ENCODE measurements at regions not wholly inside any gene's neighbourhood (a gene's known extent, or its start where the extent isn't known, plus 50 kb on each side); places are given as distances from the start of the nearest gene placed in this dataset.

- no peak for TF ChIP-seq ZBTB6 (tag by site-specific recombination; IDR thresholded peaks at IDR 0.05)
- TF ChIP-seq YY1 (tag by site-specific recombination; IDR thresholded peaks at IDR 0.05), result no peak
- TF ChIP-seq GLIS1 (tag by site-specific recombination; IDR thresholded peaks at IDR 0.05), result no peak
- no peak for TF ChIP-seq WT1 (tag by site-specific recombination; IDR thresholded peaks at IDR 0.05)
- no peak for TF ChIP-seq ZNF544 (tag by site-specific recombination; IDR thresholded peaks at IDR 0.05)
- TF ChIP-seq ZNF707 (tag by site-specific recombination; IDR thresholded peaks at IDR 0.05), result no peak
- TF ChIP-seq ZNF350 (tag by site-specific recombination; IDR thresholded peaks at IDR 0.05), result no peak
- H3K36me3 ChIP-seq (ENCODE audit: control insufficient read depth in 2 of 2, insufficient read depth in 1 of 2, low read length in 2 of 2), result no peaks in the 10 kb centered on the region
- POLR2A ChIA-PET, result no interaction called here
- no peaks in the 10 kb centered on the region for H3K4me1 ChIP-seq (ENCODE audit: control insufficient read depth, insufficient read depth, low read length)
- H3K27ac ChIP-seq (ENCODE audit: extremely low read depth, low read depth, low read length), result no peak overlapping the region
- CTCF ChIA-PET, result no interaction called here
- no peak overlapping the region for H3K4me3 ChIP-seq (ENCODE audit: low read depth, low read length)
- H3K9me3 ChIP-seq (ENCODE audit: control insufficient read depth, insufficient read depth, low read depth, low read length), result no peaks in the 10 kb centered on the region; the same call in 1 of the 2 replicates
These were observed 520.0 kb upstream of the TCF4 start for GRCh38 chr18:56107821-56108477.

GRCh38 chr18:56100090-56100722 lies 512.2 kb upstream of the TCF4 start:
- POLR2A ChIA-PET, result no interaction called here
- CTCF ChIA-PET, result no interaction called here
- no peaks in the 10 kb centered on the region; the same call in 1 of the 2 replicates for H3K9me3 ChIP-seq (ENCODE audit: control insufficient read depth, insufficient read depth, low read depth, low read length)

More at GRCh38 chr18:56100090-56100722, 512.2 kb upstream of the TCF4 start:
- no peak for TF ChIP-seq ZNF791 (tag by site-specific recombination; IDR thresholded peaks at IDR 0.05)
- TF ChIP-seq ZBTB8A (tag by site-specific recombination; IDR thresholded peaks at IDR 0.05), result no peak
- TF ChIP-seq YY2 (tag by site-specific recombination; IDR thresholded peaks at IDR 0.05), result no peak
- no peak for TF ChIP-seq ZNF530 (tag by site-specific recombination; IDR thresholded peaks at IDR 0.05; ENCODE audit: low read depth)
- no peak for TF ChIP-seq MEIS1 (CRISPR knock-in tag; IDR thresholded peaks at IDR 0.05; ENCODE audit: borderline replicate concordance)
- no peak for TF ChIP-seq RBAK (tag by site-specific recombination; IDR thresholded peaks at IDR 0.05)
- TF ChIP-seq ZNF645 (tag by site-specific recombination; IDR thresholded peaks at IDR 0.05), result no peak
- TF ChIP-seq ZNF426 (tag by site-specific recombination; IDR thresholded peaks at IDR 0.05), result no peak
- no peak for TF ChIP-seq ZNF544 (tag by site-specific recombination; IDR thresholded peaks at IDR 0.05)
- no peak for TF ChIP-seq TRIM28 (IDR thresholded peaks at IDR 0.05; ENCODE audit: borderline replicate concordance, low read length)
- no peak for TF ChIP-seq ZBTB20 (tag by site-specific recombination; IDR thresholded peaks at IDR 0.05)
- TF ChIP-seq ZNF664 (tag by site-specific recombination; IDR thresholded peaks at IDR 0.05), result no peak
- no peak for TF ChIP-seq ZNF626 (tag by site-specific recombination; IDR thresholded peaks at IDR 0.05)
- TF ChIP-seq PRDM4 (tag by site-specific recombination; IDR thresholded peaks at IDR 0.05), result no peak
- no peak for TF ChIP-seq ZNF175 (tag by site-specific recombination; IDR thresholded peaks at IDR 0.05)
- no peak for TF ChIP-seq ZNF488 (tag by site-specific recombination; IDR thresholded peaks at IDR 0.05)
- no peak for TF ChIP-seq ZFHX2 (tag by site-specific recombination; conservative IDR thresholded peaks at IDR 0.05)
- TF ChIP-seq ZSCAN30 (tag by site-specific recombination; IDR thresholded peaks at IDR 0.05), result no peak
- no peak for TF ChIP-seq ZNF174 (tag by site-specific recombination; IDR thresholded peaks at IDR 0.05)
- Histone ChIP-seq H3K36me3 (ENCODE audit: control insufficient read depth in 2 of 2, insufficient read depth in 1 of 2, low read length in 2 of 2) (no peaks in the 10 kb centered on the region), H3K4me1 (ENCODE audit: control insufficient read depth, insufficient read depth, low read length) (no peaks in the 10 kb centered on the region), H3K4me3 (ENCODE audit: low read depth, low read length) (no peak overlapping the region), H3K27ac (ENCODE audit: extremely low read depth, low read depth, low read length) (no peak overlapping the region)
